ENCODE measurements at regions not wholly inside any gene's neighbourhood (a gene's known extent, or its start where the extent isn't known, plus 50 kb on each side); places are given as distances from the start of the nearest gene placed in this dataset.

- TF ChIP-seq TCF4 (CRISPR knock-in tag; IDR thresholded peaks at IDR 0.05; ENCODE audit: borderline replicate concordance) = no peak
- no peak for TF ChIP-seq PPARA (CRISPR knock-in tag; IDR thresholded peaks at IDR 0.05; ENCODE audit: borderline replicate concordance)
Observed at GRCh38 chr4:26185436-26185835, 135.4 kb upstream of the RBPJ start.
